Kidney (tissue), 13 donors: ENCODE measurements at regions not wholly inside any gene's neighbourhood (a gene's known extent, or its start where the extent isn't known, plus 50 kb on each side); places are given as distances from the start of the nearest gene placed in this dataset.

Experiments
- DNase-seq, 5 donors: peaks; one replicate each; pipeline ENCODE4 v3.0.0-alpha.2; 2013 to 2020
- FAIRE-seq: peaks from 2 replicates; lab custom pipeline; 2012; peaks lifted over from hg19 to GRCh38; lab: Jason Lieb, UNC
- H3K27ac ChIP-seq, 2 donors: one replicate each; pipeline ENCODE4 v1.7.0; 2013; ENCODE audit warnings: low read depth in 2 of 2, low read length in 2 of 2, inconsistent platforms in 1 of 2
- H3K27me3 ChIP-seq: one replicate; pipeline ENCODE4 v1.7.1; 2013; ENCODE audit warnings: low read length, inconsistent platforms; ENCODE audit not compliant: control insufficient read depth, insufficient read depth
- H3K36me3 ChIP-seq, 3 donors: one replicate each; pipeline versions ENCODE4 v1.7.0 to v1.7.1; 2013; ENCODE audit warnings: low read length in 3 of 3, control low read depth in 1 of 3, inconsistent platforms in 1 of 3; ENCODE audit not compliant: insufficient read depth in 3 of 3, control insufficient read depth in 2 of 3
- H3K4me1 ChIP-seq, 3 donors: one replicate each; pipeline versions ENCODE4 v1.7.0 to v1.7.1; 2013; ENCODE audit warnings: low read length in 3 of 3, inconsistent platforms in 1 of 3, low read depth in 1 of 3; ENCODE audit not compliant: control insufficient read depth in 2 of 3, insufficient read depth in 2 of 3
- H3K4me3 ChIP-seq, 3 donors: one replicate each; pipeline versions ENCODE4 v1.7.0 to v1.8.1; 2013; ENCODE audit warnings: low read length in 3 of 3, control low read depth in 1 of 3, inconsistent platforms in 1 of 3
- H3K9ac ChIP-seq, 3 donors: one replicate each; pipeline versions ENCODE4 v1.7.0 to v1.7.1; 2013; ENCODE audit warnings: low read length in 3 of 3, control low read depth in 1 of 3, inconsistent platforms in 1 of 3
- H3K9me3 ChIP-seq, 3 donors: one replicate each; pipeline versions ENCODE4 v1.7.0 to v1.7.1; 2013; ENCODE audit warnings: low read length in 3 of 3, control low read depth in 1 of 3, inconsistent platforms in 1 of 3; ENCODE audit not compliant: control insufficient read depth in 2 of 3, insufficient read depth in 1 of 3
- intact Hi-C: fragments of 100-400 bp; cut with DNase I; formaldehyde crosslinking; loops from one replicate; pipeline ENCODE4 v1.11.1; 2022
- TF ChIP-seq, protein P1 (sequence below): IDR thresholded peaks from 3 replicates; pipeline ENCODE4 v1.5.1; 2012; ENCODE audit warnings: mild to moderate bottlenecking, moderate library complexity, borderline replicate concordance; ENCODE audit not compliant: insufficient read depth; ENCODE audit errors: extremely low read depth
- donor health status: control.
- donor health status: control.
- donor health status: control.
- donor health status: control.
- donor health status: control.
- donor health status: DM: yes; HTN: yes; CAD: no.
- donor health status: Normal renal cell carcinoma (clear cell type).

- Histone ChIP-seq H3K4me1 (no peaks in the 10 kb centered on the region), H3K9me3 (peaks cover 0 to 6% (median 0%) of the 10 kb centered on the region in 3 donors), H3K4me3 (no peak overlapping the region), H3K27me3 (no peaks in the 10 kb centered on the region), H3K36me3 (no peaks in the 10 kb centered on the region), H3K27ac (no peak overlapping the region), H3K9ac (no peak overlapping the region)
- no peak for DNase-seq
- FAIRE-seq, result no peak
- TF ChIP-seq, protein P1, sequence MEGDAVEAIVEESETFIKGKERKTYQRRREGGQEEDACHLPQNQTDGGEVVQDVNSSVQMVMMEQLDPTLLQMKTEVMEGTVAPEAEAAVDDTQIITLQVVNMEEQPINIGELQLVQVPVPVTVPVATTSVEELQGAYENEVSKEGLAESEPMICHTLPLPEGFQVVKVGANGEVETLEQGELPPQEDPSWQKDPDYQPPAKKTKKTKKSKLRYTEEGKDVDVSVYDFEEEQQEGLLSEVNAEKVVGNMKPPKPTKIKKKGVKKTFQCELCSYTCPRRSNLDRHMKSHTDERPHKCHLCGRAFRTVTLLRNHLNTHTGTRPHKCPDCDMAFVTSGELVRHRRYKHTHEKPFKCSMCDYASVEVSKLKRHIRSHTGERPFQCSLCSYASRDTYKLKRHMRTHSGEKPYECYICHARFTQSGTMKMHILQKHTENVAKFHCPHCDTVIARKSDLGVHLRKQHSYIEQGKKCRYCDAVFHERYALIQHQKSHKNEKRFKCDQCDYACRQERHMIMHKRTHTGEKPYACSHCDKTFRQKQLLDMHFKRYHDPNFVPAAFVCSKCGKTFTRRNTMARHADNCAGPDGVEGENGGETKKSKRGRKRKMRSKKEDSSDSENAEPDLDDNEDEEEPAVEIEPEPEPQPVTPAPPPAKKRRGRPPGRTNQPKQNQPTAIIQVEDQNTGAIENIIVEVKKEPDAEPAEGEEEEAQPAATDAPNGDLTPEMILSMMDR, result no peak
- intact Hi-C loops, result no loop called here
Measured at GRCh38 chr2:153100151-153100550, 378.4 kb downstream of the RPRM start.

DNA sequence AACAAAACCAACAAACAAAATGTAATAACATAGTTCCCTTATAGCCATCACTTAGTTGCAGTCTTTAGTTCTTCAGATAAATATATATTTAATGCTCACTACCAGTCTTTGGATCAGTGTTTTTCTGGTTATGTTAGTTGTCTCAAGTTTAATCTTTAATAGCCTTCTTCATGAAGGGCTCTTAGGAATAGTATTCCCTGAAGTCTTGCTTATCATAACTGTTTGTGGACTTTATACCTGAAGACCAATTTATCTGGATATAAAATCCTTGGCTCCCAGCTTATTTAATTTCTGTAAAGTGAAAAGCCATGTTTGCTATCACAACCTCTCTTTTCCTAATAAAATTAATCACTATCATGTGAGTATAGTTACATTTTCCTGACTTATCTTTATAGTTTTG lies 379.7 kb downstream of the ARL6IP6 start:
- intact Hi-C loops, result no loop called here
- DNase-seq (no peak), FAIRE-seq (no peak)
- H3K4me1 ChIP-seq, result no peaks in the 10 kb centered on the region
- H3K4me3 ChIP-seq, result no peak overlapping the region
- peaks cover 0 to 6% (median 0%) of the 10 kb centered on the region in 3 donors for H3K9me3 ChIP-seq
- no peaks in the 10 kb centered on the region for H3K36me3 ChIP-seq
- TF ChIP-seq, protein P1, result no peak
- no peaks in the 10 kb centered on the region for H3K27me3 ChIP-seq
- no peak overlapping the region for H3K27ac ChIP-seq
- H3K9ac ChIP-seq, result no peak overlapping the region

- FAIRE-seq (no peak), DNase-seq (no peak)
- no peaks in the 10 kb centered on the region for H3K36me3 ChIP-seq
- no peak overlapping the region for H3K27ac ChIP-seq
- intact Hi-C loops, result no loop called here
- no peak overlapping the region for H3K9ac ChIP-seq
- no peaks in the 10 kb centered on the region for H3K27me3 ChIP-seq
- TF ChIP-seq, protein P1, result no peak
- no peak overlapping the region for H3K4me3 ChIP-seq
- no peaks in the 10 kb centered on the region for H3K4me1 ChIP-seq
- peaks cover 0 to 3% (median under 1%) of the 10 kb centered on the region in 3 donors for H3K9me3 ChIP-seq
Measured at GRCh38 chr2:153096272-153096671, 377.9 kb downstream of the ARL6IP6 start.

DNA sequence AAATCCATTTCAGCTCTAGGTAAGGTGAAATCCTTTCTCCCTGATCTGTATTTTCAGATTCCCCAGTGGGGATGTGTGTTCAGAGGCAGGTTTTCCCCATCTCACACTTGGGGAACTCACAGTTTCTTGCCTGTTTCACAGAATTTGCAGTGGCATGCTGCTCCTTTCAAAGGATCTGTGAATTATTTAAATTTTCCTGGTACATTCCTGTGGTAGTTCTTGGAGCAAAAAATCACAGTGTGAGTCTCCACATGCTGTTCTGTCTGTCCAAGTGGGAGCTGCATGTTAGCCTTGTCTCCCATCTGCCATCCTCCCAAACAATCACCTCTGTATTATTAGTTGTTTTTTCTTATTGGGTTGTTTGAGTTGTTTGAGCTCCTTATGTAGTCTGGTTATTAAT lies 372.9 kb downstream of the ARL6IP6 start:
- intact Hi-C loops, result no loop called here
- no peak for FAIRE-seq

More for the DNA sequence above, 372.9 kb downstream of the ARL6IP6 start:
- H3K27me3 ChIP-seq, result no peaks in the 10 kb centered on the region
- H3K36me3 ChIP-seq, result no peaks in the 10 kb centered on the region
- H3K9me3 ChIP-seq, result peaks cover 0 to 3% (median 0%) of the 10 kb centered on the region in 3 donors
- no peak overlapping the region for H3K4me3 ChIP-seq
- TF ChIP-seq, protein P1, result no peak
- H3K27ac ChIP-seq, result no peak overlapping the region
- no peaks in the 10 kb centered on the region for H3K4me1 ChIP-seq
- DNase-seq, result no peak
- no peak overlapping the region for H3K9ac ChIP-seq
